CD14-positive monocyte (primary cell): ENCODE measurements at regions not wholly inside any gene's neighbourhood (a gene's known extent, or its start where the extent isn't known, plus 50 kb on each side); places are given as distances from the start of the nearest gene placed in this dataset.

Experiments
- DNase-seq, 3 donors: peaks; one replicate each; pipeline ENCODE4 v3.0.0-alpha.2; 2011 to 2022
- H2AFZ ChIP-seq: 2 replicates; pipeline ENCODE4 v1.6.0; 2012; ENCODE audit warnings: mild to moderate bottlenecking, low read depth, low read length, inconsistent platforms; ENCODE audit not compliant: insufficient read depth, poor library complexity, severe bottlenecking
- H3K27ac ChIP-seq, 2 donors: 1 replicate in 1 of 2; 2 replicates in 1 of 2; pipeline ENCODE4 v1.5.1; 2012 to 2013; ENCODE audit warnings: low read length in 2 of 2, control low read depth in 1 of 2, inconsistent platforms in 1 of 2, low read depth in 1 of 2, mild to moderate bottlenecking in 1 of 2
- H3K27me3 ChIP-seq, 2 donors: one replicate each; pipeline versions ENCODE4 v1.6.0 to v1.6.1; 2011 to 2013; ENCODE audit warnings: low read length in 2 of 2; ENCODE audit not compliant: control insufficient read depth in 2 of 2, insufficient read depth in 2 of 2
- H3K36me3 ChIP-seq, 2 donors: replicated peaks in 1 of 2; 1 replicate in 1 of 2; 2 replicates in 1 of 2; pipeline versions ENCODE4 v1.5.1 to v1.6.1; 2012 to 2013; ENCODE audit warnings: low read length in 2 of 2, control low read depth in 1 of 2, inconsistent platforms in 1 of 2, mild to moderate bottlenecking in 1 of 2; ENCODE audit not compliant: insufficient read depth in 2 of 2, control insufficient read depth in 1 of 2
- H3K4me1 ChIP-seq, 2 donors: 1 replicate in 1 of 2; 2 replicates in 1 of 2; pipeline versions ENCODE4 v1.5.1 to v1.6.1; 2012 to 2013; ENCODE audit warnings: low read length in 2 of 2, control low read depth in 1 of 2, inconsistent platforms in 1 of 2, mild to moderate bottlenecking in 1 of 2, moderate library complexity in 1 of 2; ENCODE audit not compliant: insufficient read depth in 2 of 2, control insufficient read depth in 1 of 2
- H3K4me2 ChIP-seq: replicated peaks from 2 replicates; pipeline ENCODE3; 2012; ENCODE audit warnings: low read length, moderate library complexity, mild to moderate bottlenecking; ENCODE audit not compliant: poor library complexity, severe bottlenecking; ENCODE audit errors: extremely low read depth
- H3K4me3 ChIP-seq, 3 experiments: fragments of 200-600 bp in 1 of 3; sonication (generic) in 1 of 3; replicated peaks in 1 of 3; 1 replicate in 2 of 3; 2 replicates in 1 of 3; pipeline ENCODE4 v1.5.1; 2011 to 2013; ENCODE audit warnings: low read length in 3 of 3, mild to moderate bottlenecking in 3 of 3, control low read depth in 2 of 3, low read depth in 2 of 3, inconsistent platforms in 1 of 3, moderate library complexity in 1 of 3
- H3K79me2 ChIP-seq: 2 replicates; pipeline ENCODE4 v1.6.0; 2012; ENCODE audit warnings: mild to moderate bottlenecking, control low read depth, inconsistent platforms, low read length, moderate library complexity; ENCODE audit not compliant: insufficient read depth
- H3K9ac ChIP-seq: 2 replicates; pipeline ENCODE4 v1.6.0; 2017; ENCODE audit warnings: low read length, mild to moderate bottlenecking; ENCODE audit not compliant: insufficient read depth, poor library complexity, severe bottlenecking
- H3K9me3 ChIP-seq, 2 donors: replicated peaks in 1 of 2; 1 replicate in 1 of 2; 2 replicates in 1 of 2; pipeline versions ENCODE4 v1.5.1 to v1.6.1; 2012 to 2013; ENCODE audit warnings: low read length in 2 of 2, control low read depth in 1 of 2; ENCODE audit not compliant: control insufficient read depth in 1 of 2, insufficient read depth in 1 of 2
- H4K20me1 ChIP-seq: 2 replicates; pipeline ENCODE4 v1.6.0; 2012; ENCODE audit warnings: mild to moderate bottlenecking, low read length, control low read depth, moderate library complexity; ENCODE audit not compliant: insufficient read depth
- H3K27ac Mint-ChIP-seq, 7 donors: one replicate each; pipeline ENCODE4 v1.8.0; 2020; ENCODE audit warnings: mild to moderate bottlenecking in 7 of 7, mixed read lengths in 7 of 7, moderate library complexity in 6 of 7, inconsistent platforms in 2 of 7
- H3K27me3 Mint-ChIP-seq, 3 donors: one replicate each; pipeline ENCODE4 v1.8.0; 2021 to 2022; ENCODE audit warnings: low read depth in 3 of 3, mild to moderate bottlenecking in 3 of 3, mixed read lengths in 3 of 3, moderate library complexity in 3 of 3, inconsistent platforms in 1 of 3
- H3K36me3 Mint-ChIP-seq, 2 donors: one replicate each; pipeline ENCODE4 v1.8.0; 2020; ENCODE audit warnings: mixed read lengths in 2 of 2, inconsistent platforms in 1 of 2, mild to moderate bottlenecking in 1 of 2
- H3K4me1 Mint-ChIP-seq: one replicate; pipeline ENCODE4 v1.8.0; 2020; ENCODE audit warnings: mild to moderate bottlenecking, mixed read lengths
- H3K4me3 Mint-ChIP-seq, 2 donors: one replicate each; pipeline ENCODE4 v1.8.0; 2020; ENCODE audit warnings: mild to moderate bottlenecking in 2 of 2, mixed read lengths in 2 of 2, moderate library complexity in 1 of 2
- H3K9me3 Mint-ChIP-seq, 7 donors: one replicate each; pipeline ENCODE4 v1.8.0; 2020 to 2022; ENCODE audit warnings: mixed read lengths in 7 of 7, mild to moderate bottlenecking in 6 of 7, moderate library complexity in 6 of 7, inconsistent platforms in 2 of 7
- CTCF ChIP-seq: fragments of 200-600 bp; IDR thresholded peaks from one replicate; pipeline ENCODE4 v1.8.0; 2022; ENCODE audit warnings: antibody characterized with exemption, mild to moderate bottlenecking
- WGBS: methylation state at CpG from one replicate; pipeline ENCODE4 v1.1.5; 2013; ENCODE audit warnings: missing lambda C conversion rate; ENCODE audit not compliant: insufficient coverage; 5-methylcytosine and 5-hydroxymethylcytosine counted together
- intact Hi-C, 2 donors: fragments of 100-400 bp; cut with micrococcal nuclease; formaldehyde crosslinking; loops; one replicate each; pipeline versions ENCODE4 v1.15.0 to v1.15.1; 2023

DNA sequence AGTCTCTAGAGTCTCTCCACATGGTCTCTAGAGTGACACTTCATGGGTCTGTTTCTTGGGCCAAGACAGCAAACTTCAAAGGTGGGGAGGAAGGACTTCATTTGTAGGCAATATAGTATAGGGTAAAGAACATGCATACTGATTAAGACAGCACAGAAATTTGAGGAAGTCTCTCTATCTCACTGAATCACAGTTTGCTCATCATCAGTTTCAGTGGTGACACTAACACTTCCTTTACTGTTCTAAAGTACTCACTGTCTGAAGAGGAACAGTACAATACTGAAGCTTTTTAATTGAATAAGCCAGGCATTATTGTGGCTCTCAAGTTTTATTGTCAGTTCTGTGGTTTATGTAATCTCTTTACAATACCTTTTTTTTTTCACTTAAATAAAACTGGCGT is 656.4 kb upstream of the CDH8 start:
- Histone ChIP-seq H3K9ac (no peak overlapping the region), H3K4me1 (no peaks in the 10 kb centered on the region), H2AFZ (no peak overlapping the region), H4K20me1 (no peaks in the 10 kb centered on the region), H3K9me3 (peaks cover 23 to 24% of the 10 kb centered on the region in 2 donors), H3K27ac (no peak overlapping the region), H3K4me2 (no peak overlapping the region), H3K27me3 (no peaks in the 10 kb centered on the region), H3K4me3 (no peak overlapping the region), H3K36me3 (no peaks in the 10 kb centered on the region), H3K79me2 (no peaks in the 10 kb centered on the region)
- no peaks in the 10 kb centered on the region for H3K4me1 Mint-ChIP-seq
- WGBS, result no CpG with 5 or more reads among the region's 1 CpG
- peaks cover 4 to 30% (median 9%) of the 10 kb centered on the region in 7 donors for H3K9me3 Mint-ChIP-seq
- H3K36me3 Mint-ChIP-seq, result no peaks in the 10 kb centered on the region
- intact Hi-C loops, result no loop called here
- no peaks in the 10 kb centered on the region for H3K27me3 Mint-ChIP-seq
- no peak overlapping the region for H3K27ac Mint-ChIP-seq
- no peak for DNase-seq
- TF ChIP-seq CTCF, result no peak
- no peak overlapping the region for H3K4me3 Mint-ChIP-seq

DNA sequence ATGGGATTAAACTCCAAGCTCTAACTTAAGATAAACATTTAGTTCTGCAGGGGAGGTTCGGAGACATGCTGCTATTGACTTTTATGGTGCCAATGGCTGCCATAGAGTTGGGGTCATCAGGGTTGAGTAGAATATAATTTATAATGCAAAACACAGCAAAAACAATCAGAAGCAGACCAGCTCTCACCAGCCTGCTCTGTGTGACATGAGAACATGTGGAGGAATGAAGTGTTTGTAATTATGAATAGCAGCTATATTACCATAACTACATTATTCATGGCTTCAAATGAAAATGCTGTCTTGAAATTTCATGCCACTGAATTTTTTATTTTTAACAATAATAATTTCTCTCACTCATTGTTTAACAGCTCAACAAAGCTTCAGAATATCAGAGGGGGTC is 645.6 kb upstream of the CDH8 start:
- H2AFZ ChIP-seq, result no peak overlapping the region
- Mint-ChIP-seq H3K4me1 (no peaks in the 10 kb centered on the region), H3K27ac (no peak overlapping the region), H3K9me3 (peaks cover 4 to 32% (median 17%) of the 10 kb centered on the region in 7 donors), H3K27me3 (peaks cover 0 to 1% (median 0%) of the 10 kb centered on the region in 3 donors), H3K4me3 (no peak overlapping the region), H3K36me3 (no peaks in the 10 kb centered on the region)
- intact Hi-C loops, result no loop called here
- H3K4me1 ChIP-seq, result no peaks in the 10 kb centered on the region
- H3K4me2 ChIP-seq, result no peak overlapping the region
- no peaks in the 10 kb centered on the region for H3K79me2 ChIP-seq
- peaks cover 31 to 48% of the 10 kb centered on the region in 2 donors for H3K9me3 ChIP-seq
- H3K27ac ChIP-seq, result no peak overlapping the region
- H4K20me1 ChIP-seq, result no peaks in the 10 kb centered on the region
- no CpG with 5 or more reads among the region's 1 CpG for WGBS
- no peaks in the 10 kb centered on the region for H3K36me3 ChIP-seq
- no peak overlapping the region for H3K4me3 ChIP-seq
- H3K9ac ChIP-seq, result no peak overlapping the region
- no peak for TF ChIP-seq CTCF
- DNase-seq, result no peak
- H3K27me3 ChIP-seq, result no peaks in the 10 kb centered on the region
